ENCODE measurements at regions not wholly inside any gene's neighbourhood (a gene's known extent, or its start where the extent isn't known, plus 50 kb on each side); places are given as distances from the start of the nearest gene placed in this dataset.

DNA sequence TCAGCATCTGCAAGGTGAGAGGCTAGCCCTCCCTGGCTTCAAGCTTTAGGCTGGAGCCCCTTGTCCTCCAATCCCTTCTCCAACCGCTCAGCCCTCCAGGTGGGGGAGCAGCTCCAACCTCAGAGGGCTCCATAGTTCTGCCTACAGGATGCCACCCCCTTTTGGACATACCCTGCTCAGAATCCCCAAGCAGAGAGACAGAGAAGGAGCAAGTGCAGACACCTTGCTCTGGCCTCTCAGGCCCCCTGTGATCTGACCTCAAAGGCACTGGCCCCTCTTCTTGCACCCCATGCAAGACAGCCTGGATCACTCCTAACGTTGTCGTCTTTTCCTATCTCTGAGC lies 101.6 kb downstream of the C5orf15 start:
- TF ChIP-seq, protein P1, sequence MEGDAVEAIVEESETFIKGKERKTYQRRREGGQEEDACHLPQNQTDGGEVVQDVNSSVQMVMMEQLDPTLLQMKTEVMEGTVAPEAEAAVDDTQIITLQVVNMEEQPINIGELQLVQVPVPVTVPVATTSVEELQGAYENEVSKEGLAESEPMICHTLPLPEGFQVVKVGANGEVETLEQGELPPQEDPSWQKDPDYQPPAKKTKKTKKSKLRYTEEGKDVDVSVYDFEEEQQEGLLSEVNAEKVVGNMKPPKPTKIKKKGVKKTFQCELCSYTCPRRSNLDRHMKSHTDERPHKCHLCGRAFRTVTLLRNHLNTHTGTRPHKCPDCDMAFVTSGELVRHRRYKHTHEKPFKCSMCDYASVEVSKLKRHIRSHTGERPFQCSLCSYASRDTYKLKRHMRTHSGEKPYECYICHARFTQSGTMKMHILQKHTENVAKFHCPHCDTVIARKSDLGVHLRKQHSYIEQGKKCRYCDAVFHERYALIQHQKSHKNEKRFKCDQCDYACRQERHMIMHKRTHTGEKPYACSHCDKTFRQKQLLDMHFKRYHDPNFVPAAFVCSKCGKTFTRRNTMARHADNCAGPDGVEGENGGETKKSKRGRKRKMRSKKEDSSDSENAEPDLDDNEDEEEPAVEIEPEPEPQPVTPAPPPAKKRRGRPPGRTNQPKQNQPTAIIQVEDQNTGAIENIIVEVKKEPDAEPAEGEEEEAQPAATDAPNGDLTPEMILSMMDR (conservative IDR thresholded peaks at IDR 0.05; ENCODE audit: low read length) = no peak
- no peak for TF ChIP-seq EZH2phosphoT487 (IDR thresholded peaks at IDR 0.05; ENCODE audit: borderline replicate concordance)
- Histone ChIP-seq H3K79me2 (ENCODE audit: insufficient read depth, low read length) (no peaks in the 10 kb centered on the region), H3K27me3 (ENCODE audit: insufficient read depth, low read length, poor library complexity, severe bottlenecking) (no peaks in the 10 kb centered on the region), H3F3A (ENCODE audit: low read depth) (no peaks in the 10 kb centered on the region), H3K9me3 (ENCODE audit: insufficient read depth, low read depth, low read length) (no peaks in the 10 kb centered on the region), H3K4me3 (ENCODE audit: low read length, poor library complexity, severe bottlenecking) (no peak overlapping the region), H3K4me2 (ENCODE audit: low read depth, low read length, poor library complexity, severe bottlenecking) (no peak overlapping the region), H3K9me2 (replicated peaks; ENCODE audit: low read depth, low read length) (no peaks in the 10 kb centered on the region), H3K4me1 (ENCODE audit: insufficient read depth, low read length, poor library complexity, severe bottlenecking) (no peaks in the 10 kb centered on the region), H2AFZ (ENCODE audit: low read length) (no peak overlapping the region), H3K36me3 (ENCODE audit: insufficient read depth, low read length) (no peaks in the 10 kb centered on the region), H4K20me1 (ENCODE audit: insufficient read depth, low read length, poor library complexity, severe bottlenecking) (no peaks in the 10 kb centered on the region), H3K9ac (ENCODE audit: low read depth, low read length, poor library complexity, severe bottlenecking) (no peak overlapping the region)

DNA sequence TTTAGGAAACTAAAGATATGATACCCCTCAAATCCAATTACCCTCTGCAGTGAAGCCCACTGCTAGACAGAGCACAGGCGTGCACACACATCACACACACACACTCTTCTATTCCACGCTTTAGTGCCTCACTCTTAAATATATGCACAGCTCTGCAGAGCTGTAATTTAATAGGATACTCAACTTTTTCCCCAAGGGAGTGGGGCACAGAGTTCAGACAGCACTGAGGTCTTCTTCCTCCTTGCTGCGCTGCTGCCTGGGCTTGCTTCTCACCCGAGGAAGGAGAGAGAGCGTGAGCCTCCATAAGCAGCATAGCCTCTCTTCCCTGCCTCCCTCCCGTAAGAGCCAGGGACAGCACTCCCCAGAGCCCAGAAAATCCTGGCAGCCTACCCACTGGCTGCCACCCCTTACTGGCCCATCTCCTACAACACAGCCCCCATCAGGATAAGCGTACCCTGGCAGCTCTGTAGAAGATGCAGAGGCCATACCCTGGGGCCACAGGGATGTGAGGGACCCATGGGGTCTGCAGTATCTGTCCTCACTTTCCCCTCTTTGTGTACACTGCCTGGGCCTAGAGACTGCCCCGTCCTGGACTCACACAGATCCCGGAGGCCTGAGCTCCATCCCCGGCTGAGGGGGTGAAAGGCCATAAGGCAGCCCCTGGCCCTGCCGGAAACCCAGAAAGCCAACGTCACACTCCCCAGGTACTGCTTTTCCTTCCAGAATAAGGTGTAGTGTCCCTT lies 102.1 kb downstream of the C5orf15 start:
- TF ChIP-seq EZH2phosphoT487 (IDR thresholded peaks at IDR 0.05; ENCODE audit: borderline replicate concordance) = no peak
- TF ChIP-seq, protein P1 (conservative IDR thresholded peaks at IDR 0.05; ENCODE audit: low read length) = no peak
- no peaks in the 10 kb centered on the region for H3K4me1 ChIP-seq (ENCODE audit: insufficient read depth, low read length, poor library complexity, severe bottlenecking)
- no peak overlapping the region for H3K9ac ChIP-seq (ENCODE audit: low read depth, low read length, poor library complexity, severe bottlenecking)

DNA sequence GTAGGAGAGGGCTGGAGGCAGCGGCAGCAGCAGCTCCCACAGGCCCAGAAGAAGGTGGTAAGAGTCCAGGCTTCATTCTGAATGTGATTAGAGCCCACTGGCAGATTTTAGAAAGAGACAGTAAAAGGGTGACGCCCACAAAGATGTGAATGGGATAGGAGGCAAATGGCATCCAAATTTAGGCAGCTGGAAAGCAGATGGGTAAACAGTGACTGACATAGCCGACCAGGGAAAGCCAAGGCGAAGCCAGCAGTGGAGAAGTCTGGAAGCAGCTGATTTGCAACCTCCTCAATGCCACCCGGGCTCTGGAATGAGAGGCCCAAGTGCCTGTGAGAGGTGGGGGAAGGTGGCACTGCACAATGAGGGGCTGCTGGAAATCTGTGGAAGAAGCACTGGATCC lies 103.3 kb downstream of the C5orf15 start:
- Histone ChIP-seq H3K9me3 (ENCODE audit: insufficient read depth, low read depth, low read length) (no peaks in the 10 kb centered on the region), H3K27me3 (ENCODE audit: insufficient read depth, low read length, poor library complexity, severe bottlenecking) (no peaks in the 10 kb centered on the region), H4K20me1 (ENCODE audit: insufficient read depth, low read length, poor library complexity, severe bottlenecking) (no peaks in the 10 kb centered on the region), H3K36me3 (ENCODE audit: insufficient read depth, low read length) (no peaks in the 10 kb centered on the region), H3K4me3 (ENCODE audit: low read length, poor library complexity, severe bottlenecking) (no peak overlapping the region), H3K9me2 (replicated peaks; ENCODE audit: low read depth, low read length) (no peaks in the 10 kb centered on the region), H3K4me1 (ENCODE audit: insufficient read depth, low read length, poor library complexity, severe bottlenecking) (no peaks in the 10 kb centered on the region), H3K79me2 (ENCODE audit: insufficient read depth, low read length) (no peaks in the 10 kb centered on the region), H3K4me2 (ENCODE audit: low read depth, low read length, poor library complexity, severe bottlenecking) (no peak overlapping the region), H3F3A (ENCODE audit: low read depth) (no peaks in the 10 kb centered on the region), H2AFZ (ENCODE audit: low read length) (no peak overlapping the region), H3K9ac (ENCODE audit: low read depth, low read length, poor library complexity, severe bottlenecking) (no peak overlapping the region)
- TF ChIP-seq EZH2phosphoT487 (IDR thresholded peaks at IDR 0.05; ENCODE audit: borderline replicate concordance) = no peak
- TF ChIP-seq, protein P1 (conservative IDR thresholded peaks at IDR 0.05; ENCODE audit: low read length) = no peak

More for the DNA sequence above, 102.1 kb downstream of the C5orf15 start:
- Histone ChIP-seq H3F3A (ENCODE audit: low read depth) (no peaks in the 10 kb centered on the region), H2AFZ (ENCODE audit: low read length) (no peak overlapping the region), H3K4me2 (ENCODE audit: low read depth, low read length, poor library complexity, severe bottlenecking) (no peak overlapping the region), H3K4me3 (ENCODE audit: low read length, poor library complexity, severe bottlenecking) (no peak overlapping the region), H4K20me1 (ENCODE audit: insufficient read depth, low read length, poor library complexity, severe bottlenecking) (no peaks in the 10 kb centered on the region), H3K79me2 (ENCODE audit: insufficient read depth, low read length) (no peaks in the 10 kb centered on the region), H3K9me2 (replicated peaks; ENCODE audit: low read depth, low read length) (no peaks in the 10 kb centered on the region), H3K36me3 (ENCODE audit: insufficient read depth, low read length) (no peaks in the 10 kb centered on the region), H3K27me3 (ENCODE audit: insufficient read depth, low read length, poor library complexity, severe bottlenecking) (no peaks in the 10 kb centered on the region), H3K9me3 (ENCODE audit: insufficient read depth, low read depth, low read length) (no peaks in the 10 kb centered on the region)
